Epidermal melanocyte (primary cell): ENCODE measurements at regions not wholly inside any gene's neighbourhood (a gene's known extent, or its start where the extent isn't known, plus 50 kb on each side); places are given as distances from the start of the nearest gene placed in this dataset.
"Not testable (repeated sequence)": the region's sequence is repeated elsewhere in the genome, so short reads cannot be mapped to it uniquely, and the experiment has no call there.

Experiments used
- DNase-seq: peaks from one replicate; pipeline ENCODE4 v3.0.0; 2011; ENCODE audit warnings: low spot score; ENCODE audit not compliant: insufficient read length

- no peak for DNase-seq
Measured at GRCh38 chr5:18526792-18527405, 892.6 kb downstream of the TAF11L14 start.

GRCh38 chr5:18533137-18533536 lies 898.9 kb downstream of the TAF11L14 start:
- no peak for DNase-seq

DNA sequence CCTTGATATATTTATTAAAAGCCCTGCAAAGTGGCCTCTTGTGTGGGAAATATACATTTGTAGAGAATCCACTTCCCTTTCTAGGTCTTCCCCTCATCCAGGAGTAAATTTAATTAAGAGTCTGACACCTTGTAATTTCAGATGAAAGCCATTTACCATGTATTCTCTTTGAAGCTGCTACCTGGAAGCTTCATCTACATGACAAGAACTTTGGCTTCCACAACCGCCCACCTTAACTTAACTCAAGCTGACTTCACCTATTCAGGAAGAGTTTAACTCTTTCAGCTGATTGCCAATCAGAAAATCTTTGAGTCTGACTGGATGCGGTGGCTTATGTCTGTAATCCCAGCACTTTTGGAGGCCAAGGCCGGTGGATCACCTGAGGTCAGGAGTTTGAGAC lies 899.9 kb downstream of the TAF11L14 start:
- DNase-seq: no peak

- not testable (repeated sequence) for DNase-seq
Measured at GRCh38 chr5:18535753-18536152, 901.5 kb downstream of the TAF11L14 start.

GRCh38 chr5:18544421-18544820 lies 910.2 kb downstream of the TAF11L14 start:
- DNase-seq: no peak

DNA sequence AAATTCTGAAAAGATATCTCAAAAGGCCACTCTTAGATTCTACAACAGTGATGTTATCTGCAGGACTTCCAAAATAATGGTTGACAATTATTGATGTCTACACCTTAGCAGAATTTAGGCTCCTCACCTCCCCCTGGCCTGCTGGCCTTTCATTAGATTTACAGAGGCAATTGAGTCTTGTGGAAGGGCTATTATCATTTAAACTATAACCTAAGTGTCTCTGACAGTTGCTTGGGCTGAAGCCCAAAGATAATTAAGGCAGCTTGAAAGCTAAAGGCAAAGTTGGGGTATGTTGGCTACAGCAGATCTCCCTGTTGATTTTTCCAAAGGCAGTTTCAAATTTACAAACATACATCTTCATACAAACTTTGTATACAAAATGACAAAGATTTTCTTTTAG lies 912.3 kb downstream of the TAF11L14 start:
- DNase-seq: no peak

GRCh38 chr5:18551716-18552115 lies 917.5 kb downstream of the TAF11L14 start:
- no peak for DNase-seq

GRCh38 chr5:18553269-18553668 lies 919.0 kb downstream of the TAF11L14 start:
- DNase-seq: no peak

DNA sequence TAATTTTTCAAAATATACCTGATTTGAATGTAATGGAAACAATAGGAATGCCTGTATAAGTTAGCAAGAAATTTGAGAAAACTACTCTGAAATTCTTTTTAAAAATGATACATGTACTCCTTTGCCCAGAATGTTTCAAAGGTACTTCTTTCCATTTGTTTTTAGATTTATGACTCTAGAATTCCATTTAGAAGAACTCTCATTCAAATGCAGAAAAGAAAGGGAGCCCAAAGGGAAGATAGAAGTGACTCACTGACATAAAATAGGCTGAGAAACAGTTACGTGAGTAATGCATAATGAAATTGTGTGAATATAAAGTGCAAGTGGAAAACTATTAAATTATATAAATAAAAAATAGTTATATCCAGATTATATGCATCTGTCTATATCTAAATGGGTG lies 926.3 kb downstream of the TAF11L14 start:
- DNase-seq: no peak

DNA sequence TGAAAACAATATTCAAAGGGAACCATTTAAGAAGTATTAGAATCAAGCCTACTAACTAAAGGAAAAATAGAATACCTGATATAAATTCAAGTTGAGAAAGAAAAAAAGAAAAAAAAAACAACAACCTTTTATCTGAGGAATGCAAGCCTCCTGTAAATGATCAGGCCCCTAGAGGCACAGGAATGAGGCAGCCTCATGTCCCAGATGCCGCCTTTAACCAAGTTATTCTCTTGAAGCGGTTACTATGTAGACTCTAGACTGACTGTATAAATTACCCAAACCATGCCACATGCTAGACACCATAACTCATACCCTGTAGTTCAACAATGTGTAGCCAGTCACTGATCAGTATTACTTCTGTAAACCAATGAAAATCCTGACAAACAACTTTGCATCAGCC lies 929.6 kb downstream of the TAF11L14 start:
- DNase-seq: no peak

- DNase-seq: no peak
Measured at GRCh38 chr5:18566671-18567070, 932.4 kb downstream of the TAF11L14 start.

DNA sequence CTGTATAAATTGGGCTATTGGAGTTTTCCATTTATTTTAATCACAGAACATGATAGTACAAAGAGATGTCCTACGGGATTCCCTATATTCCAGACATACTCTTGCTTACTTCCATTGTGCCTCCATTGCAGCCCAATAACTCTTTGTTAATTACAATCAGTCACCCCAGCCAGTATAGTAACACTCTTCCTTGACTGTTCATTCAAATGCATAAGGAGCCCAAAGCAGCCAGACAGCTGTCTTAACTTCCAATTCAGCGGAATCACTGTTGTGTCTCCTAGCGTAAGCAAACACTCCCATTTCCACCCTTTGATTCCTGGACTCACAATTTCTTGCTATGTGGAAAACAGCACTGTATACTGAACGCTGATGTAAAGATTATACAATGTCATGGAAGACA lies 942.3 kb downstream of the TAF11L14 start:
- no peak for DNase-seq

GRCh38 chr5:18601185-18601584 lies 966.9 kb downstream of the TAF11L14 start:
- DNase-seq: no peak

DNA sequence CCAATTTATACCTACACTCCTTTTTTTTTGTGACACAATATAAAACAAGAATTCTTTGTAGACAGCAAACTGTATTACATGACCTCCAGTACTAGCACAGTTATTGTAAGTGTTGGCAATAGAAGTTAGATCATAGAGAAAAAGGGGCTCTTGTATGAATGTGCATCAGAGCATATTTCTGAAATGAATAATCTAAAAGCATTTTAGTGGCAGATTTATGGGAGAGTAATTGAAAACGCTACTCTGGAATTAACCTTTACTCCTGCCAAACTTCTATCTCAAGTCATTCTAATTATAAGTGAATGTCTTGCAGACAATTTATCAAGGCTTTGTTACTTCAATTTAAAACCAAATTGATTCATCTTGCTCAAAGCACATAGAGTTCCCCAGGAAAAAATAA lies 968.1 kb downstream of the TAF11L14 start:
- no peak for DNase-seq

DNA sequence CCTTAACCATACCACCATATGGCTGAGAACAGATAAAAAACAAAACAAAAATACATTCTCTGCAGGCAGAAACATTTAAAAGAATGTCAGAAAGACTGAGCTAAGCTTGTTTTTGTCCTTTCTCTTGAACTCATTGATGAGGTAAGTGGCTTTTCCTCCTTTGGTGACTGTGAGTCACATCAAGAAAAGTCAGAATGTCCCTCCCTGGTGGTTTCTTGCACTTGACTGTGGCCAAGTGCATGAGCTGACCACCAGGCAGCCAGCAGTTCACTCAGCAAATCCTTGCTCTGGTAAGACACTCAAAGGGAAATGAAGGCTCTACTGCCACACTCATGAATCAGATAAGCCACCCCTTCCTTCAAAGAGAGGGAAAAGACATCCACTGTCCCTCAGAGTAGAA lies 970.9 kb downstream of the TAF11L14 start:
- no peak for DNase-seq

- no peak for DNase-seq
Measured at GRCh38 chr5:18607570-18607969, 973.3 kb downstream of the TAF11L14 start.

GRCh38 chr5:18617191-18617590 lies 982.9 kb downstream of the TAF11L14 start:
- DNase-seq: not testable (repeated sequence)

GRCh38 chr5:18630458-18631045 lies 996.3 kb downstream of the TAF11L14 start:
- no peak for DNase-seq

DNA sequence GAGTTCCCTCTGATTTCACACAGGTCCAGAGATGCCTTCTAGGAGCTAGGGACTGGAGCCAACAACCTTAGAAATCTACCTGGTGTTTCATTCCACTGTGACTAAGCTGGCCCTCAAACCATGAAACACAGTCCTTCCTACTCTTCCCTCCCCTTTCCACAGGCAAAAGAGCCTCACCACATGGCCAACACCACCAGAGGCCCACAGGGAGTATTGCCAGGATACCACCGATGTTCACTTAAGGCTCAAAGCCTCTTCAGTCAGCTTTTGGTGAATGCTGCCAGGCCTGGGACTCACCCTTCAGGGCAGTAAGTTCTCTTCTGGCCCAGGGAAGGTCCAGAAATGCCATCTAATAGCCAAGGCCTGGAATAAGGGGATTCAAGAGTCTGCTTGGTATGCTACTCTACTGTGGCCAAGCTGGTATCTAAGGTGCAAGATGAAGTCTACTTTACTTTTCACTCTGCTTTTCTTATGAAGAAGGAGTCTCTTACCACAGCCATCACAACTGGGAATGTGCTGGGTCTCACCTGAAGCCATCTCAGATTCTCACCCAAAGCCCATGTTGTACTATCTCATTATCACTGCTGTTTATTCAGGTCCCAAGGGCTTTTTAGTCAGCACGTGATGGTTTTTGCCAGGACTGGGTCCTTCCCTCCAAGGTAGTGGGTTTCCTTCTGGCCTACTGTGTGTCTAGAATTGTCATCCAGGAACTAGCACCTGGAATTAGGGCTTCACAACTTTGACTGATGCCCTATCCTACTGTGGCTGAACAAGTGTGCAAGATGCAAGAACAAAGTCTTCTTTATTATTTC lies 1018.4 kb downstream of the TAF11L14 start:
- DNase-seq: no peak

GRCh38 chr5:18653216-18653752 lies 1019.0 kb downstream of the TAF11L14 start:
- no peak for DNase-seq

DNA sequence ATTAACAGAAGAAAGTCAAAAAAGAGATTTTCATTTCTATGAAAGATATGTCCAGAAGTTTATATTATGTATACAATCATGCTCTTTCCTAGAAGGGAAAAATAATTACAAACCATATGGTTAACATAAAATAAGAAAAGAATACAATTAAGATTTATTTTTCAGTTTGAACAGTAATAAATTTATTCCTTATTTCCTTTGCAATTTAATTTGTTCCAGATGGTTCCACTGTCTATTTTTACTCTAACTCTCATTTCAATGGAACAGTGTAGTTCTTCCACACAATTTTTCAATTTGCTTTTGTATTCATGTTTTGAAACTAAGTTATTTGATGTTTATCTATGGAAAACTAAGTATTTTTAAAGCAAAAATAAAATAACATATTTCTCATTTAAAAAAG lies 1026.3 kb downstream of the TAF11L14 start:
- no peak for DNase-seq

GRCh38 chr5:18662231-18662630 lies 1028.0 kb downstream of the TAF11L14 start:
- DNase-seq: no peak
